AG20443 (cell line): ENCODE measurements at regions not wholly inside any gene's neighbourhood (a gene's known extent, or its start where the extent isn't known, plus 50 kb on each side); places are given as distances from the start of the nearest gene placed in this dataset.

ENCODE experiments used
- DNase-seq: peaks from one replicate; pipeline ENCODE4 v3.0.0; 2012; ENCODE audit warnings: low spot score, mixed read lengths

DNA sequence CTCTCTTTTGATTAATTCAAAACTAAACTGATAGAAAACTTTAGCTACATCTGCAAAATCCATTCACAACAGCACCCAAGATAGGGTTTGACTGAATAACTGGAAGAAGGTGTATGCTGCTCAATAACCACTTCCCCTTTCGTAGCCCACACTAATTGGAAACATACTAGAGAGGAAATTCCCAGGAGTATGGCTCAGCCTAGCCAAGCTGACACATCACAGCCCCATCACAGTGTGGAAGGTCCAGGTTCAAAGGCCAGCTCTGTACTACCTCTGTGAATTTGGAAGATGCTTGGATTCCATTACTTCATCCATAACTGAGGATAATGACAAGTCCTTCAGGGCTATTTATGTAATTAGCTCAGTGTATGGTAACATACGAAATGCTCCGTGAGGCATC lies 185.4 kb downstream of the FBXO15 start:
- DNase-seq: no peak

DNA sequence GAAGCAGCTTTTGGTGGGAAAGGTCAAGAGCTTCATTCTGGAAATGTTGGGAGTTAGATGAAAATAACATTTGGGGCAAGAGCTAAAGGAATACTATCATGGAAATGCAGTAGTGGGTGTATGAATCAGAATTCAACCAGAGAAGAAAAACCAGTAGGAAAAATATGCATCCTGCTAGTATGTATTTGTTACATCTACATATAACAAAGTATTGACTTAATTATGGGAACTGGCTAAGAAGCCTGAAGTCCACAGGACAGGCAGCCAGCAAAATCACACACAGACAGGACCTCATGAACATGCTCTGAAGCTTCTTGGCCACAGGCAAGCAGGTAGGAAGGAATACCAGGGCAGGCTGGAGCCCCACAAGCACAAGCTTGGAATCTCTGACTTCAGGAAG lies 185.8 kb downstream of the FBXO15 start:
- no peak for DNase-seq

DNA sequence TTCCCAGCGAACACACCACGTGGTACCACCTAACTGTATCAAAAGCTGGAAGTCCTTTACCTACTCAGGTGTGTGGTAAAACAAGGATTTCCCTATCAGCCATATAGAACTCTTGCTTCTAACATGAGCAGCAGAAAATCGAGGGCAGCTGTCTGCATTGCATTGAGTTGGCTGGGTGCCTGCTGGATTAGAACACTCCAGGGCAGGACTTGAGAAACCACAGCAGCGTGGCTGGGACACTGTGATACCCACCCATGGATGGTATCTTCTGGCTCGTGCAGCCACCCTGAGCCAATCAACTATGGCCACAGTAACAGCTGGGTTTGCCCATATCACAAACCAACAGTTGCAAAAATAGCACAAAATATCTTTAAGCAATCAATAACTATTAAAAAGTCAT lies 188.3 kb downstream of the FBXO15 start:
- DNase-seq: no peak

DNA sequence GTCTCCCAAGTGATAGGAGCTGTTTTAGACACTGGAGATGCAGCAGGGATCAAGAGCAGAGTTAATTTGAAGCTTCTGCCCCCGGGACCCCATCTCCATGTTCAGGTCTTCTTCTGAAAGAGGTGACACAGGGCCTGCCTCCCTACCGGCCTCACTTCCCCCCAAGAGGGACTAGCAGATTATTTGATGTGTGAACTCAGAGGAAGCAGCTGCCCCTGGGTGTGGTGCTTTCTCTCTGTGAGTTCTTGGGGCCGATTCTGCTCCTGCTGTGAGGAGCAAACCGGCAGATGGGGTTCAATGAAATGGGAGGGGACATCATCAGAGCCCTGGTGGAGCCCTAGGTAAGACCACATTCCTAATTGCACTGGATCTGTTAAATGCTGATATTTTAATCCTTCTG lies 193.4 kb downstream of the FBXO15 start:
- DNase-seq: no peak

DNA sequence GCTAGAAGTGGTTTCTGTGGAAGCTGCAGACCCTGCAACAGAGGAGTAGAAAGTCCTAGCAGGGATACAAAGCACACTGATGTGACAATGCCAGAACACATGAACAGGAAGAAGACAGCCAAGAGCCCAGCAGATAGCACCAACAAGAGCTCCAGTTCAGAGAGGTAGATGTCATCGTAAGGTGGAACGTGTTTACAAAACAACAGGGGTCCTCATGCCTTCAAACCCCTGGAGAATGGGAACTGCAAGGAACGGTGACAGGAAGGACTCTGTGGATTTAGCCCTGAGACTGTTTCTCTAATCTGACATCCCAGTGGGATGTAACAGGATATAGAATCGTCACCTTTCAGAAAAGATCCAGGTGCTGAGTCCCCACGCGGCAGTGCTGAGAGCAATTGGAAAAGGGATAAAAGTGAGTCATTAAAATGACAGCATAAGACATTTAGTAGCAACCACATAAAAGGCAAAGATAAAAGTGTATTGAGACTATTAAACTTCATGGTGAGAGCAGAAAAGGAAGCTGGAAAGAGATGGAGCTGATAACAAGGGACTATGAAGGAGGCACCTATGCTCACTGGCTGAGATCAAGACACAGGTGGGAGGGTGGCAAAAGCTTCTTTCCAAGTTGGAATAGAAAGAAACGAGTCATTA lies 195.2 kb downstream of the FBXO15 start:
- DNase-seq: no peak

DNA sequence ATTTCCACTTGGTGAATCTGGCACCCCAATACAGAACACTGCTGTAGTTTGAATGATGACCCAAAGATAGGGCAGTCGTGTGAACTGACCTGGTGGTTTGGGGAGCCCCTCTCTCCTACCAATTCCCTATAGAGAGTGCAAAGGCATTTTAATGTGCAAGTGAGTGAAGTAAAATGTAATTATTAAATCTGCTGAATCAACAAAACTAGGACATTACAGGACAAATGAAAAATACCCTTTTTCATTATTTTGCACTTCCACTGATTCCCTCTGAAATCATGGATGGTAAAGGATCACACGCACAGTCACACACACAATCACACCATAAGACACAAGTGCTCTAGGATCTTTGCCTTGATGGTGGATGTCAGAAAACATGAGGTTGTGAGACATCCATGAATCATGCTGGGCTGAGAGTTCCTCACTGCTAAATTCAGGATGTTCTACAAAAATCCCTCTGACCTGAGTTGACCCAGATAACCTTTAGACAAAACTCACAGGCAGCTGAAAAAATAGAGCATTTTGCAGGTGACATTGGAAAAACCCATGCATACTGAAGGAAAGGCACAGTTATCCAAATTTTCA lies 197.4 kb downstream of the FBXO15 start:
- no peak for DNase-seq

DNA sequence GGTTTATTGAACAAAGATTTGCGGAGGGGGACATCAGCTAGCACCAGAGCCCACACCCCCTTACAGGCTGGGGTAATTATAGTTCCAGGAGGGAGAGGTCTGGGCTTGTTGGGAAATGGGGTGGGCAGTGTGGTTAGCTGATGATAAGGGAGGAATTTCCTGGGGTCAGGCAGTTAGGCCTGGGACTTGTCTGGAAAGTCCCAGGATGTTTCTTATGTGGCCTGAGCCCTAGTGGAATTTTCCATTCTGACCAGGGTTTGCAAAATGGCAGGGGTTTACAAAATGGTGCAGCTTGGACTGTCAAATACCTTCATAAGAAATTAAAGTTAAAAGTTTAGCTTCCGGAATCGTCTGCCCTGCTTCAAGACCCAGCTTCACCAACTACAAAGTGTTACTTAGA lies 199.1 kb downstream of the FBXO15 start:
- DNase-seq: no peak

DNA sequence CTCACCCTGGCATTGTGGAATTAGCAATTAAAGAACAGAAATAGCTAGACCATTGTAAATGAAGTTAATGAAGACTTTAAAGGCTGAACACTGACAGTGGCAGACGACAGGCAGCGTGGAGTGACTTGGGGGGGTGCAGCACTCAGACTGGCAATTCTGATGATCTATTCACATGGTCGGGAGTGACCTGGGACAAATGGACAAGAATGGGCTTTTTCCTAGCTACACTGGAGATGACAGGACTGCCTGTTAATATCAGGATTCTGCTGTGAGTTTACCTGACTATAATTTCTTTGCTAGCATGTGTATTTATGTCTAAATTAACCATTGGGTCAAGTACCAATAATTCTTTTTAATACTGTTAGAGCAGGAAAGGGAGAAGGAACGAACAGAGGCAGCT lies 199.6 kb downstream of the FBXO15 start:
- DNase-seq: no peak

DNA sequence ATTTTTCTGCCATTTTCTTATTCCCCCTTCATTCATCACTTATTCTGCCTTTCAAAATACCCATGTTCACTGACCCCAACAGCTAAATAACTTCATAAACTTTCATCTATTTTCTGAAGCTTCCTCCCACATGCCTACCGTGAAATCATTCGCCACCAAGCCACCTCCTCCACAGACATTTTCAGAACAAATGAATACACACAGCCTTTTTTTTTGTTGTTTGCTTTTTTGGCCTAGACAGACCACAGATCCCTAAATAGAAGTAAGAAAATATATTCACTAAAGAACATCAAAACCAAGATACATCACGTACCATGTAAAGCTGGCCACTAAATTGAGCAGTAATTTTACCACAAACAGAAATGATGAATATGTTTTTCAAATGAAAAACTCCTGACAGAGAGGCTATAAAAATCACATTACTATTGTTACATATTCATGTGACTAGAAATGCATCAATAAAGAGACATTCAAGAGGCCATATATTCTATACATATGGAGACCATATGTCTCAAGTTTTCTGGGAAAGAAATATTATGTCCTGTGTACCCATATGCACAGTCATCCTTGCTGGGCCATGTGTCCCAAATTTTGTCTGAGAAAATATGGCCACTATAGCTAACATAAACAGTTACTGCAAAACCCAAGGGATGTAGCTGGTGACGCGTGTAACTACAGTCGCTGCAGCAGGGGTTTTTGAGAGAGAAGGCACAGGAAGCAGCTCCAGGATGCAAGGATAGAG lies 200.3 kb downstream of the FBXO15 start:
- DNase-seq: no peak

DNA sequence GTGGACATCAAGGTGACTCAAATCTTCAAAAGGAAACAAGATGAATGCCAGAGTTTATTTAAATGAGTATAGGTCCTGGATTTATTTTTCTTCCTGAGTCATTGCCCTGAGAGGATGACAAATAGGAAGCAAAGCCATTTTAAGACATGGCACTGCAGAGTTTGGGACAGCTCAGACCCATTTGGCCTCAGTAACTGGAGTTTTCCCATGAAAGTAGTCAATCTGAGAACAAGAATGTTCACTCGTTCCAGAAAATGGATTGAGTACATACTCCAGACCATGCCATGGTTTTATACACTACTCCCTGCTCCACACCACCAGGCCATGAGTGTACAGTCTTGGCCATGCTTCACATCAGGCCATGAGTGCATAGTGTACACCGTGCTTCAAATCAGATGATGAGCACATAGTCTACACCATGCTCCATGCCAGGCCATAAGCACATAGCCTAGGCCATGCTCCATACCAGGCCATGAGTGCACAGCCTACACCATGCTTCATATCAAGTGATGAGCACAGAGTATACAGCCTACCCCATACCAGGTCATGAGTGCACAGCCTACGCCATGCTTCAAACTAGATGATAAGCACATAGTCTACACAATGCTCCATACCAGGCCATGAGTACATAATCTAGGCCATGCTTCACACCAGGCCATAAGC lies 202.4 kb downstream of the FBXO15 start:
- DNase-seq: no peak

DNA sequence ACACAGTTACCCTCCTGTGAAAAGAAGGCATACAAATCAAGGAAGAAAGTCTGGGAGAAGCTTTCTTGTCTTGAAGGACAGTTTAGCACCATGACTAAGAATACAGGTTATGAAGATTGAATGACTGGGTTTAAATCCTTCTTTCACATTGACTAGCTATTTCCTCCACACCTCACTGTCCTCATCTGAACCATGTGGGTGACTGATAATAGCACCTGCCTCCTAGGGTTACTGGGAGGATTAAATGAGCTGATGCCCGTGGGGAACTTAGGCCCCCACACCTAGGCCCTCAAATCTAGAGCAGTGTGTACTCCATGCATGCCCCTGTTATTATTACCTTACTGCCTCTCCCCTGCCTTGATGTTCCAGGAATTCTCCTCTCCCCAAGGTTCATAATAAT lies 202.9 kb downstream of the FBXO15 start:
- DNase-seq: no peak

DNA sequence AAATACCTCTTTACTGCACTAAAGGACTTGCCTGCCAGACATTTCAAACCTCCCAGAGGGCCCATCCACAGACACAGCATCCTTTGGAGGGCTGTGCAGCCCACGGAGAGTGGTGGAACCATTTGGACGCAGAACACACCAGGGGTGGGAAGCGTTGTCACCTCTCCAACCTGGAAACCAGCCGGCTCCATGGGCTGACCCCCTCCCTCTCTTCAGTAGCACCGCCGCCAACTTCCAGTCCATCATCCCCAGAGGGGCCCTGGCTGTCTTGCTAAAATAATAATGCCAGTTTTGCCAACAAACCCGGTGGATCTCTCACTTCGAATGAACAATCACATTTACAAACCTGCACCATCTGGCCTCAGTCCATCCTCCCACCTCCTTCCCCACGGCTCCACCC lies 203.9 kb downstream of the FBXO15 start:
- no peak for DNase-seq

DNA sequence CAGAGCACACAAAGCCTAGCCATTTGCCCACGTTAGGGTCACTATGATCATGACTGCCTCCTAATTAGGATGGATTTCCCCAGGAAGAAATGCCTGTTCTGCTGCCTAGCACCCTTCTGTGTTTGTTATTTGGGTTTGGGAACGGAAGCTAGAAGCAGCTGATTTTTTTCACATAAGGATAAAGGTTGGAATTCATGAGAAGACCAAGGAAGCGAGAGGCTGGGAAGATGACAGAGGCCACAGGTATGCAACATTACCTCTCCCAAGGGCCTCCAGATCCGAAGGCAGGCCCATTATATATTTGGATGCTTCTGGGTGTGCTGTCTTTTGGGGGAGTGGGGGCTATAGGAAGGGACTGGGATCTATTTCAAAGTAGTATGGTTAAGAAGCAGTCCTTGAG lies 204.7 kb downstream of the FBXO15 start:
- DNase-seq: no peak

DNA sequence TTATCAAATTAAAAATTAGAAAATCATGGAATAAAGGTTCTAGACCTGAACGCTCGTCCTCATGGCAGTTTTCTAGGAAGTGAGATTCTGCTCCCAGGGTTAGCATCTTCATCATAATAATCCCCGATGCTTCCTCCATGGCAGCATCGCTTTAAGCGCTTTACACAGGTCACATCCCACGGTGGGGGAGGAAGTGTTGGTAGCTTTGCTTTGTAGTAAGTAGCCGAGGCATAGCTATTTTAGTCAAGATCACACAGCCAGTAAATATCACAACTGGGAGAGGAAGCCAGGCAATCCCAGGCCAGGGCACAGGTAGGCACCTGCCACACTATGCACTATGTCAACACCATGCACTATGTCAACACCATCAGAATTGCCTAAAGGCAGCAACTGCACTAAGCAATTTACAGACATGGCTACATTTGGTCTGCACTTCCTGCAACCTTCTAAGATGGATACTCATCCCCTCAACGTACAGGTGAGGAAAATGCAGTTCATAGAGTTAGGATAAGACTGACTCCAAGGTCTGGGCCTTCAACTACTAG lies 205.5 kb downstream of the FBXO15 start:
- DNase-seq: no peak

DNA sequence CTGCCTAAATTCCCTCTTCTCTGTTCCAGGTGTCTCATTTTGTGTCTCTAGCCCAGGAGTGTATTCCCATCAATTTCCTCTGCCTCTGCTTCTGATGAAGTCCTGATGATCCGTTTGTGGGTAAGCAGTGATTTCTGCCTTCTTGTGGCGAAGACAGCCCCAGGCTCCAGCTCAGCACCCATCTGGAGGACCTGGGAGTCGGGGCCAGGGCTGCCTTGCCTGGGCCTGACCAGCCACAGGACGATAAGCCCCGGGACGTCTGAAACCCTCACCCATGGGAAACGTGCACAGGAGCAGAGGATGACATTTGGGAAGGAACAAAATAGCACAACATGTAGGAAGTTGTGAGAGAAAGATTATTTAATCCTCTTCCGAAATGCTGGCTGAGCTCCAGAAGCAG lies 206.9 kb downstream of the FBXO15 start:
- DNase-seq: no peak

DNA sequence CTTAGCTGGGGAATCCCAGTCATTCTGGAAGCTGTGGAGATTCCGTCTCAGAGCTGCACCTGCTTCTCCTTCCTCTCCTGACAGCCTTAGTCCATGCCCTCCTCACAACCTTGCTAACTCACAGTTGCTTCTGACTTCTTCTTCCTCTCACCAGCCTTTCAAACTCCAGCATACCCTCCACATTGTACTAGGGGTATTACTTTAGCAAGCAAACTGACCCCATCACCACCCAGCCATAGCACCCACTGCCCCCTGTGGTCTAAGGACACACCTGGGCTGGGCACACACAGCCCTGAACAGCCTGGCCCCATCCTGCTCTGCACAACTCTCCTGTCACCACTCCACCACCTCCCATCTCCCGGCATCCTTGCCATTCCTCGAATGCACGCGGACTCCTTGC lies 208.2 kb downstream of the FBXO15 start:
- no peak for DNase-seq

DNA sequence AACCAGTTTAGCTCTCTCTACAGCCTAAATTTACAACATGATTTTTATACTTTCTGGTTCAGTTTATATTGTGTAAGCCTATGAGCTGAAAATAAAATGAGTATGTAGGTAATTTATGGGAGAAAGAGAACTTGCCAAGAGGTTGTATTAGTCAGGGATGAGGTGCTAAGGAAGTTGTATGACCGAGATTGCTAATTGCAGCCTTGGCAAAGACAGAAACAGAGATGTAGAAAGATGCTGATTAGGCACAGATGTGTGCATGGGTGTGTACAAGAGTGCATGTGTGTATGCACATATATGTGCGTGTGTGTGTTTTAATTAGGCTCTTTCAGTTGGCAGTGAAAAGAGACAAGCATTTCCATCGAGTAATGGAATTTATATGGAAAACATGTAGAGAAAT lies 213.9 kb downstream of the FBXO15 start:
- no peak for DNase-seq

DNA sequence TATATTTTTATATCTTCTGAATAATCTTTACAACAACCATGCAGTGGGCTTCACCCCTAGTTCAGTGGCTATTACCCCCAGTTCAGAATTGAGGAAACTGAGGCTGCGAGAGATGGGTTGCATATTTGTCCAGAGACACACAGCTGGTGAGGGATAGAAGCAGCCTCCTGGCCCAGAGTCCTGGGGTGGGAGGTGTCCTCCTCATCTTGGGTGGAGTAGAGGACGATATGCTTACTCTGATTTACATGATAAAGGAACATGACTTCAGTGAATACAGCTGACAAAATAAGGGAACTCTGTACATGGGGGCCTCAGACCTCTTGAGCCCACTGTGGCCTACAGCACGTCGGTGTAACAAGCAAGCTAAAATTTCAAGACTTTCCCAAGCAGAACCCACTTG lies 214.7 kb downstream of the FBXO15 start:
- no peak for DNase-seq

DNA sequence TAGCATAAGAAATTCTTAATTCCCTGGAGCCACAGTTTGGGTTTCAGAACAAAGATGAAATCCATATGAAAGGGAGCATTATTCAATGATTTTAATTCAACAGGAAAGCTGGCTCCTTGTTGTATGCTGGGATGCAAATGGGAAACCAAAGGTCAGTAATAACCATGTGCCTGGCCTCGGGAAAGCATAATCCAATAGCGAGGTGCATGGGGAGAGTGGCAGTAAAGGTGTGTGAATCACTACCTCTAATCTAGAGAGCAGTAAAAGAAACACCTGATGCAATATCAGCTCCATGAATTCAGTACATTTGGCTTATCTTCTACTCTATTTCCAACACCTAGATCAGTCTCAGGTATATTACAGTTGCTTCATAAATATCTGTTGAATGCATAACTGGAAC lies 220.1 kb downstream of the FBXO15 start:
- no peak for DNase-seq

DNA sequence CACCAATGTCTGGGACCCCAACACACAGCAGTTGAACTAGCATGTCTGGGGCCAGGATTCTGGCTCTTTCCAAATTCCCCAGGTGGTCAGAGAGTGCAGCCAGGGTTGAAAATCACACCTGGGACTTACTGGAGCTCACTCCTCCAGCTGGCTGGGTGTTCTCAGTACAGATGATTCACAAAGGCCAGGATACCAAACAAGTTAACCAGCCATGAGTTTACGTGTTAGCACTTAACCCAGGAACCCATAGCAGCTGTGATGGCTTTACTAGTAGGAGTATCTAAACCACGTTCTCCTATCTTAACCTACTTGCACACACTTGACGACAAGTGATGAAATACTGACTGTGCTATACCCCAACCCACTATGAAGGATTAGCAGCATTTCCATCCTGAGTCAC lies 222.8 kb downstream of the FBXO15 start:
- no peak for DNase-seq

DNA sequence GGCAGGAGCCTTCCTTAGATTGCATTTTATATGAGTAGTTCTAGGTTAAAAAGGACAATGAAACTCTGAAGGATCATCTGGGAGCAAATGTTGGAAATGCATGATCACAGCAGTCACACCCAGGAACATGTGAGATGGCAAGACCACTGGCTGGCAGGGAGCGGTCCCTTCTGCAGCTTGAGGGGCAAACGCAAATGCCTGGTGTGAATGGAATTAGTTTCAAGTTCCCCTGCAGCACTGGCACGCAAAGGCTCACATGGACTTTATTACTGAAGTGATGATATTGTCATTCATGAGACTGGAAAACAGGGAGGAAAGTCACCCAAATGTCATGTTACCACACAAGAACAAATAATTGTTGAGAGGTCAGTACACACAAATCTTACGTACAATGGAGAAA lies 223.3 kb downstream of the FBXO15 start:
- DNase-seq: no peak

DNA sequence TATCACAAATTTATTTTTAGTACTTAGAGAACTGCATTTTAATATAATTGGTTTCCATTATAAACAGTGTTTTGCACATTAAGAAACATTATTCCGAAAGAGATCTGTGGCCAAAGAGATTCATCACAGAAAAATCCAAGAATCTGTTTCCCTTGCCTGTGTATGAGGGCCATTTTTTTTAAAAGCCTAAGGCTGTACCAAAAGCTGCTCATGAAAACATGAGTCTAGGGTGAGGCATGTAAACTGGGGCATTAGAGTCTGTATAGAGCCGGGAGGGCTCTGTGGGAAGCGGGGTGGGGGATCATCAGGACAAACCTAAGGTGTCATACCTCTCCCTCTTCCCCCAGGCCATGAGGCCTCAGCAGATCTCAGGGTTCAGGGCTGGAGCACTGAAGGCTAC lies 223.8 kb downstream of the FBXO15 start:
- DNase-seq: no peak

DNA sequence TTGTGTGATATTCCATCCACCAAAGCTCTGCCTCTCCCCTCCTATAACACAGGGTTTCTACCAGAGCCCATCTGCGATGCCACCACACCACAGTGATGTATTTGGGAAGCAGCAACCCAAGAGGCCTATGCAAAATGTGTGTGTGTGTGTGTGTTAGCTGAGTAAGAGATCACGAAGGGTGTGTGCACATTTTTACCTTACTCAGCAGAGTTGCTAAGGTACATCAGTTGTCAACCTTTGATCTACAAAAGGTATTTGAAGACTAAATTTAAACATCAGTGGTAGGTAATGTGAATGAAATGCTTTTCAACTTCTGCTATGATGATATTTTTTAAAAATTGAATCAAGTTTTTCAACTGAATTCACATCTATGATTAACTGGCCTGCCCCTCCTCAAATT lies 227.6 kb downstream of the FBXO15 start:
- DNase-seq: no peak
